Upper lobe of right lung (tissue), 1 donor: ENCODE measurements at regions not wholly inside any gene's neighbourhood (a gene's known extent, or its start where the extent isn't known, plus 50 kb on each side); places are given as distances from the start of the nearest gene placed in this dataset.

Experiments used
- ATAC-seq: fragments of 200-7000 bp; cut with Tn5 transposase; one replicate; pipeline ENCODE4 v1.9.1; 2020; ENCODE audit warnings: mild to moderate bottlenecking, moderate library complexity
- DNase-seq: peaks from one replicate; pipeline ENCODE4 v3.0.0-alpha.2; 2020
- H3K27ac ChIP-seq: fragments of 200-600 bp; one replicate; pipeline ENCODE4 v1.8.0; 2022
- H3K27me3 ChIP-seq: fragments of 200-600 bp; one replicate; pipeline ENCODE4 v1.8.0; 2022; ENCODE audit warnings: mild to moderate bottlenecking
- H3K36me3 ChIP-seq: fragments of 200-600 bp; one replicate; pipeline ENCODE4 v1.8.0; 2022
- H3K4me1 ChIP-seq: fragments of 200-600 bp; one replicate; pipeline ENCODE4 v1.8.0; 2022
- H3K4me3 ChIP-seq: fragments of 200-600 bp; one replicate; pipeline ENCODE4 v1.8.0; 2022; ENCODE audit warnings: mild to moderate bottlenecking
- H3K9me3 ChIP-seq: fragments of 200-600 bp; one replicate; pipeline ENCODE4 v1.8.0; 2022
- intact Hi-C: fragments of 100-400 bp; cut with DNase I; formaldehyde crosslinking; loops from one replicate; pipeline ENCODE4 v1.11.0; 2022
- TF ChIP-seq, protein P1 (sequence below): fragments of 200-600 bp; IDR thresholded peaks from one replicate; pipeline ENCODE4 v1.8.0; 2022; ENCODE audit warnings: antibody characterized with exemption
- donor health status: DM: no; HTN: yes; CAD: no; lungs with severe emphysema.

- ATAC-seq, result no peak
- no peaks in the 10 kb centered on the region for H3K9me3 ChIP-seq
- H3K4me1 ChIP-seq, result no peaks in the 10 kb centered on the region
- no peaks in the 10 kb centered on the region for H3K36me3 ChIP-seq
- no peak overlapping the region for H3K27ac ChIP-seq
- no peak for DNase-seq
- TF ChIP-seq, protein P1, sequence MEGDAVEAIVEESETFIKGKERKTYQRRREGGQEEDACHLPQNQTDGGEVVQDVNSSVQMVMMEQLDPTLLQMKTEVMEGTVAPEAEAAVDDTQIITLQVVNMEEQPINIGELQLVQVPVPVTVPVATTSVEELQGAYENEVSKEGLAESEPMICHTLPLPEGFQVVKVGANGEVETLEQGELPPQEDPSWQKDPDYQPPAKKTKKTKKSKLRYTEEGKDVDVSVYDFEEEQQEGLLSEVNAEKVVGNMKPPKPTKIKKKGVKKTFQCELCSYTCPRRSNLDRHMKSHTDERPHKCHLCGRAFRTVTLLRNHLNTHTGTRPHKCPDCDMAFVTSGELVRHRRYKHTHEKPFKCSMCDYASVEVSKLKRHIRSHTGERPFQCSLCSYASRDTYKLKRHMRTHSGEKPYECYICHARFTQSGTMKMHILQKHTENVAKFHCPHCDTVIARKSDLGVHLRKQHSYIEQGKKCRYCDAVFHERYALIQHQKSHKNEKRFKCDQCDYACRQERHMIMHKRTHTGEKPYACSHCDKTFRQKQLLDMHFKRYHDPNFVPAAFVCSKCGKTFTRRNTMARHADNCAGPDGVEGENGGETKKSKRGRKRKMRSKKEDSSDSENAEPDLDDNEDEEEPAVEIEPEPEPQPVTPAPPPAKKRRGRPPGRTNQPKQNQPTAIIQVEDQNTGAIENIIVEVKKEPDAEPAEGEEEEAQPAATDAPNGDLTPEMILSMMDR, result no peak
- intact Hi-C loops, result no loop called here
- no peaks in the 10 kb centered on the region for H3K27me3 ChIP-seq
- no peak overlapping the region for H3K4me3 ChIP-seq
These were observed 55.1 kb upstream of the LAMA2 start for GRCh38 chr6:128827675-128828464.

- TF ChIP-seq, protein P1, result no peak
- H3K27ac ChIP-seq, result no peak overlapping the region
These were observed 56.3 kb upstream of the LAMA2 start for GRCh38 chr6:128826606-128827005.

DNA sequence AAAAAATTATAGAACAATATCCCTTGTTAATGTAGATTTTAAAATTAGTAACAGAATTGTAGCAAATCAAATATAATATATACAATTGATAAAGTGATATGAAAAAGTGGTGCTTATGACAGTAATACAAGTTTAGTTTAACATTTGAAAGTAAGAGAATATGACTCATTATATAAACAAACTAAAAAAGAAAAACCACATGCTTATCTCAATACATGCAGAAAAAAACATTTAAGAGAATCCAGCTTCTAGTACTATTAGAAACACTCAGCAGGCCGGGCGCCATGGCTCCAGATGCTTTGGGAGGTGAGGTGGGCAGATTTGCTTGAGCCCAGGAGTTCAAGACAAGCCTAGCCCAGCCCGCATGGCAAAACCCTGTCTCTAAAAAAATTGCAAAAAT is 60.7 kb upstream of the LAMA2 start:
- intact Hi-C loops, result no loop called here
- ATAC-seq, result no peak

More at GRCh38 chr6:128826606-128827005, 56.3 kb upstream of the LAMA2 start:
- Histone ChIP-seq H3K9me3 (no peaks in the 10 kb centered on the region), H3K4me1 (no peaks in the 10 kb centered on the region), H3K36me3 (no peaks in the 10 kb centered on the region), H3K27me3 (no peaks in the 10 kb centered on the region), H3K4me3 (no peak overlapping the region)
- no peak for ATAC-seq
- intact Hi-C loops, result no loop called here
- no peak for DNase-seq

GRCh38 chr6:128821116-128821515 is 61.8 kb upstream of the LAMA2 start:
- H3K4me1 ChIP-seq, result no peaks in the 10 kb centered on the region
- no peaks in the 10 kb centered on the region for H3K36me3 ChIP-seq
- no peaks in the 10 kb centered on the region for H3K9me3 ChIP-seq
- no peak overlapping the region for H3K4me3 ChIP-seq
- TF ChIP-seq, protein P1, result no peak
- DNase-seq, result no peak
- ATAC-seq, result no peak
- intact Hi-C loops, result no loop called here
- H3K27ac ChIP-seq, result no peak overlapping the region
- no peaks in the 10 kb centered on the region for H3K27me3 ChIP-seq

More for the DNA sequence above, 60.7 kb upstream of the LAMA2 start:
- no peak for DNase-seq
- no peak overlapping the region for H3K4me3 ChIP-seq
- H3K36me3 ChIP-seq, result no peaks in the 10 kb centered on the region
- H3K9me3 ChIP-seq, result no peaks in the 10 kb centered on the region
- TF ChIP-seq, protein P1, result no peak
- H3K27me3 ChIP-seq, result no peaks in the 10 kb centered on the region
- no peaks in the 10 kb centered on the region for H3K4me1 ChIP-seq
- no peak overlapping the region for H3K27ac ChIP-seq

- no peaks in the 10 kb centered on the region for H3K4me1 ChIP-seq
- DNase-seq (no peak), ATAC-seq (no peak)
- TF ChIP-seq, protein P1, result no peak
- no peaks in the 10 kb centered on the region for H3K27me3 ChIP-seq
- no peaks in the 10 kb centered on the region for H3K36me3 ChIP-seq
- intact Hi-C loops, result no loop called here
- no peak overlapping the region for H3K4me3 ChIP-seq
- no peak overlapping the region for H3K27ac ChIP-seq
- no peaks in the 10 kb centered on the region for H3K9me3 ChIP-seq
These were observed 74.1 kb upstream of the LAMA2 start for GRCh38 chr6:128808856-128809255.
